Body of pancreas (tissue), 4 donors: ENCODE measurements at regions not wholly inside any gene's neighbourhood (a gene's known extent, or its start where the extent isn't known, plus 50 kb on each side); places are given as distances from the start of the nearest gene placed in this dataset.

Source experiments
- POLR2A ChIP-seq, 3 donors: fragments of 450-650 bp; IDR thresholded peaks; one replicate each; pipeline ENCODE4 v1.6.1; 2016; ENCODE audit warnings: antibody characterized with exemption in 3 of 3, mild to moderate bottlenecking in 2 of 3
- TF ChIP-seq, protein P1 (sequence below), 7 experiments: fragments of 450-650 bp in 4 of 7; fragments of 200-600 bp in 3 of 7; sonication (generic) in 3 of 7; IDR thresholded peaks; one replicate each; pipeline ENCODE4 v1.5.1; 2016 to 2019; ENCODE audit warnings: antibody characterized with exemption in 7 of 7

DNA sequence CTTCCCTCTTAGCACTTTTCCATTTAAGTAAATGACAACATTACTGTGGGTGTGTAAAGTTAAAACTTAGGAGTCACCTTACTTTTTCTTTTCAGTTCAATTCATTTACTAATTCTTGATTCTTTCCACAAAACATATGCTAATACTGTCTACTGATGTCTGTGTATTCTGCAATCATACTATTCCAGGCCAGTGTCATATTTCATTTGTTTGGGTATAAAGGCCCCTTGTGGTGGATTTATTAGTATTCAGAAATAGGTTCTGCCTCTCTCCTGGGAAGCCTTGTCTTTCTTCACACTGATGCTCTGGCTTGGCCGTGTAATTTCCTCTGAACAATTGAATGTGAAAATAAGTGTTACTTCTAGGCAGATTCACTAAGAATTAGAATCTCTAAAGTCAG is 621.9 kb upstream of the SPRY2 start:
- TF ChIP-seq, protein P1, sequence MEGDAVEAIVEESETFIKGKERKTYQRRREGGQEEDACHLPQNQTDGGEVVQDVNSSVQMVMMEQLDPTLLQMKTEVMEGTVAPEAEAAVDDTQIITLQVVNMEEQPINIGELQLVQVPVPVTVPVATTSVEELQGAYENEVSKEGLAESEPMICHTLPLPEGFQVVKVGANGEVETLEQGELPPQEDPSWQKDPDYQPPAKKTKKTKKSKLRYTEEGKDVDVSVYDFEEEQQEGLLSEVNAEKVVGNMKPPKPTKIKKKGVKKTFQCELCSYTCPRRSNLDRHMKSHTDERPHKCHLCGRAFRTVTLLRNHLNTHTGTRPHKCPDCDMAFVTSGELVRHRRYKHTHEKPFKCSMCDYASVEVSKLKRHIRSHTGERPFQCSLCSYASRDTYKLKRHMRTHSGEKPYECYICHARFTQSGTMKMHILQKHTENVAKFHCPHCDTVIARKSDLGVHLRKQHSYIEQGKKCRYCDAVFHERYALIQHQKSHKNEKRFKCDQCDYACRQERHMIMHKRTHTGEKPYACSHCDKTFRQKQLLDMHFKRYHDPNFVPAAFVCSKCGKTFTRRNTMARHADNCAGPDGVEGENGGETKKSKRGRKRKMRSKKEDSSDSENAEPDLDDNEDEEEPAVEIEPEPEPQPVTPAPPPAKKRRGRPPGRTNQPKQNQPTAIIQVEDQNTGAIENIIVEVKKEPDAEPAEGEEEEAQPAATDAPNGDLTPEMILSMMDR (IDR thresholded peaks at IDR 0.05): no peak
- TF ChIP-seq POLR2A (IDR thresholded peaks at IDR 0.05): no peak
